Stimulated activated CD8-positive, alpha-beta memory T cell treated with anti-CD3 and anti-CD28 coated beads, Interleukin-15, amount 100 ng/mL, for 4 hours (primary cell): ENCODE measurements at regions not wholly inside any gene's neighbourhood (a gene's known extent, or its start where the extent isn't known, plus 50 kb on each side); places are given as distances from the start of the nearest gene placed in this dataset.

Experiments used
- DNase-seq, 2 donors: peaks; one replicate each; pipeline ENCODE4 v3.0.0-alpha.2; 2020; ENCODE audit warnings: low read depth in 2 of 2

GRCh38 chr6:139648430-139649000, 274.1 kb upstream of the CITED2 start:
- DNase-seq: no peak

DNA sequence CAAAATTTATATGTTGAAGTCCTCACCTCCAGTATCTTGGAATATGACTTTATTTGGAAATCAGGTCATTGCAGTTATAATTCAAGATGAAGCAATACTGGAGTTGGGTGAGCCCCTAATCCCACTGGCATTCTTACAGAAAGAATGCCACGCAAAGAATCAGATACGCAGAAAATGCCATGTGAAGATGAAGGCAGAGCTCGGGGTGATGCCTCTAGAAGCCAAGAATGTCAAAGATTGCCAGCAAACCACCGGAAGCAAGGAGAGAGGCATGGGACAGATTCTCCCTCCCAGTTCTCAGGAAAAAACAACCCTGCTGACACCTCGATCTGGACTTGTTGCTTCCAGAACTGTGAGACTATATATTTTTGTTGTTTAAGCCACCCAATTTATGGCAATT, 273.4 kb upstream of the CITED2 start:
- no peak for DNase-seq

DNA sequence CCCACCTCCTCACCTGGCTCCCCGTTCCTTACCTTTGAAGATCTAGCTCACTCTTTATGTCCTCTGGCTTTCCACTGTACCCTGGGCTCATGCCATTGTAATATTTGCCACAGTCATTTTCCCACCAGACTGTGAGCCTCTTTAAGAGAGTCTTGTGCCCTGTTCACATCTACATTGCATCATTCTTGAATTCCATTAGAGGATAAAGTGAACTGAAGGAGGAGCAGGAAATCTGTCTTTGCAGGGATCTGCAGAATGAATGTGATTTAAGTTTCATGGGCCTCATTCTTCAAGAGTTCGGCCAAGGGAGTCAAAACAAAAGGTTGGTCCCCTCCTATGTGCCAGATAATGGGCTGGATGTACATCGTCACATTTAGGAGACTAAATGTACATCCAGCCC, 272.6 kb upstream of the CITED2 start:
- DNase-seq: no peak

DNA sequence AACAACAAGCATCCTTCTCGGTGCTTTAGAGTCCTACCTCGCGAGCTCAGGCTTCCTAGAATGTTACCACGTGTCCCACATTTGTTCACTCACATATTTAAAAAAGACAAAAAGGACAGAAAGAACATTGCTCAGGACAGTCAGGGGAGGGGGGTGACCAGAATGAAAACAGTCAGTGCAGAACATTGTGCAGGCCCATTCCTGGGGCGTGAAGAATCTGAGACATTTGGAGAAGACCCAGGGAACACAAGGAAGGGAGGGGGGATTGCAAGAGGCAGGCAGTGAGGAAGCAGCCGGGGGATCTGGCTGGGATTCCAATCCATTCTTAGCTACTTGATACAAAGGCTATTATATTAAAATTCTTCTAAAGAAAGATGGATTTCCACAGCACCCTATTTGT, 270.4 kb upstream of the CITED2 start:
- DNase-seq: no peak

DNA sequence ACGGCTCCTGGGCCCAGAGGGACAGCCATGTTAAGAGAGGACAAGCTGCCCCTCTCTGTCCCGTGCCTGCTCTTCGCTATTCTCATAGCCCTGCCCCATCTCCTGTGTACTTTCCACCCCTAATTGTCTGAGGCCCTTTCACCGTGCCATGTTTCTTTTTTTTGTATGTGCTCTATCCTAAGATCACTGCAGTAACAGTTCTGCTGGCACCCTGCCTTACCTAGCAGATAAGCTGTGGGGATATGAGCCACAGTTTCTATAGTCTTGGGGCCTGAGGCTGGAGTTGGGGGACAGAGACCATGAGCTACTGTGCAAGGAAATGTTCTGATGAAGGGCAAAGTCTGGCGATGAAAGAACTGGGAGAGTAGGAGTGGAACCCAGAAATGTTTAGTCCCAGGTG, 269.5 kb upstream of the CITED2 start:
- no peak for DNase-seq

DNA sequence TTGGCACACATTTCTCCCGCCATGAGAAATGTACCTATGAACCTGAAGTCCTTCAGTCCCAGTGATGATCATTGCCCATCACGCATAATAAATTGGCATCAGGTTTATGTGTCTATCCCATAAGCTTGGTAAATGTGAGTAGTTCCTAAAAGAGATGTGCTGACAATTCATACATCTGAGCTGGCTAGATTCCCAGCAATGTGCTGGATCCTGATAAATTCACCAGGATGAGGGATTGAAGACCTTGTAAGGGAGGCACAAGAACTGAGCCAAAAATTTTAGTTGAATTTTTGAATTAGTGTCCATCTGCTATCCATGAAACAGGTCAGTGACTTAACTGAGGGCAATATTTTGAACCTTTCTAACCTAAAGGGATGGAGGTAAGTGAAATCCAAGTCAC, 267.9 kb upstream of the CITED2 start:
- no peak for DNase-seq

GRCh38 chr6:139641376-139641775, 266.9 kb upstream of the CITED2 start:
- DNase-seq: no peak

GRCh38 chr6:139640921-139641320, 266.5 kb upstream of the CITED2 start:
- DNase-seq: no peak

DNA sequence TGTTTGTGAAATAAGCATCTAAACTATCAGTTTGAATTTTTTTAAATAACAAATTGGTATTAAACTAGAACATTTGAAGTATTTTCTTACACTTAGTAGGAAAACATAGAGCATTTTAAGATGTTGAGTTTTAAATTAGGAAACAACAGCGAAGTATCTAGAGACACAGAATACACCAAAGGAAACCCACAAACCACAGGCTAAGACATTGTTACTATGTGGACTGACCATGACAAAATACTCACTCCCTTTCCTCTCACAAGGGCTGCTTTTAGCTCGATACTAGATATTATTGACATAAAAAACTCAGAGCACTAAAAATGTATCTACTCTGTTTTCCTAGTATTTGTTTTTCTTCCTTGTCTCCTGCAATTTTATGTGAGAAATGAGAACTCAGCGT, 266.0 kb upstream of the CITED2 start:
- DNase-seq: no peak

GRCh38 chr6:139639507-139639906, 265.1 kb upstream of the CITED2 start:
- DNase-seq: no peak

DNA sequence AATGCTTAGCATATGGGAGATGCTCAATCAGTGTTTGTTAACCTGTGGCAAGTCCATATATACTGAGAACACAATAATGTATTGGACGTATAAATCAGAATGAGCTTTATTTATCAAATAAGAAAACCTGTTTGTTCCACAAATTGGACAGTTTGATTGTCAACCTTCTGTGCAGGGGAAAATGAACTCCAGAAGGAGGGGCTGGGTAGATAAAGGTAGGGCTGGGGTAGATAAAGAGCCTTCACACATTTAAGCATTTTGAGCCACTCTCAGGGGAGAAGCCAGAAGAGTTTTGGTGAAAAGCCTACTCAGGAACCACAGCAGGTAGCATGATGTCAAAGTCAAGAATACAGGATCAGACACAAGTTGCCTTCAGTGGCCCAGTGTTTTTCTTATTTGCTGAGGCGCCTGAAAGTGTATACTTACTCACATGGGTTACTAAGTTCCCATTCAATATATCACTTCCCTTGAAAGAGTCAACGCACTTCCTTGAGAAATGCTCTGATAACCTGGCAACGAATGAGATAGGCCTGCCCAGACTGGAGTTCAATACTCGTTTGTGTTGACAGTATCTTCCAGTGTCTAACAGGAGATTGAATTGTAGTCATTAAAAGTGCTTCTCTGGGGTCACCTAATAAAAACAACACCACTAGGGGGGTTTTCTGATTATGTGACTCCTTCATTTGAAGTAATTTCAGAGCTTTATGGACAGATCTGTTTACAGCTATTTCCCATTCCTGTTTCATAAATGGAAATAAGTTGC, 263.9 kb upstream of the CITED2 start:
- DNase-seq: no peak

GRCh38 chr6:139637766-139638165, 263.3 kb upstream of the CITED2 start:
- DNase-seq: no peak

- DNase-seq: no peak
Observed at GRCh38 chr6:139636391-139636790, 261.9 kb upstream of the CITED2 start.

GRCh38 chr6:139635401-139636130, 261.1 kb upstream of the CITED2 start:
- no peak for DNase-seq

GRCh38 chr6:139632840-139633239, 258.4 kb upstream of the CITED2 start:
- DNase-seq: no peak

DNA sequence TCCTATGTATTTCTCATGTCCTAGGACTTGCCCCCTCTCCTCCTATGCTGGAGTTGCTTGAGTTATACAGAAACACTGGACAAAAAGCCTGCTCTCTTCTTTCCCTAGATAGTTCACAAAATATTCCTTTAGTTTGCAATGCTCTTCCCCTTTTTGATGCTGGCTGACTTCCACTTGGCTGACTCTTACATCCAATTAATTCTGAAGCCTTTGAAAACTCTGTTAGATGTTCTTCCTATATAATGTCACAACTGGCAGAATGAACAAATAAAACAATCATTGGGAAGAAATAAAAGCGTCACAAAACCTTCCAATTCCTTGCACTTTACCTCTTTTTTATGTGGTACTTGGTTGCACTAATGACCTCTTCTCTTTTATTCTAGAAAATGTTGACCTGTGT, 253.8 kb upstream of the CITED2 start:
- no peak for DNase-seq

DNA sequence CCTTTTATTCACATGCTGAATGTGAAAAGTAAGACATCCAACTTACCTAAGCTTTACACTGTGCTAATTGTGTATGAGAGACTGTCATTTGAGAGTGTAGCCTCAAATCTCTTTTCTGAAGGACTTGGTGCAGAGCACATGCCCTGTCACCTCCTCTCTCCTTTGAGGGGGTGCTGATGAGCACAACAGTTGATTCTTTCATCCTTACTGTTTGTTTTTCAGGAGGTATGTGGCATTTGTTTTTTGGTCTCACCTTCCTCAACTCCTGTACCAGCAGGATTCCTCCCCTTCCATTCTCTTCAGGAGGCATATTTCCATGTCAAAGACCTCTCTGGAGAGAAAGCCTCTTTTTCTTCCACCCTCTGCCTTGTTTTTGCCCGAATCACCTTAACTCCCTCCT, 252.6 kb upstream of the CITED2 start:
- DNase-seq: no peak

- no peak for DNase-seq
Observed at GRCh38 chr6:139625998-139626975, 251.8 kb upstream of the CITED2 start.

DNA sequence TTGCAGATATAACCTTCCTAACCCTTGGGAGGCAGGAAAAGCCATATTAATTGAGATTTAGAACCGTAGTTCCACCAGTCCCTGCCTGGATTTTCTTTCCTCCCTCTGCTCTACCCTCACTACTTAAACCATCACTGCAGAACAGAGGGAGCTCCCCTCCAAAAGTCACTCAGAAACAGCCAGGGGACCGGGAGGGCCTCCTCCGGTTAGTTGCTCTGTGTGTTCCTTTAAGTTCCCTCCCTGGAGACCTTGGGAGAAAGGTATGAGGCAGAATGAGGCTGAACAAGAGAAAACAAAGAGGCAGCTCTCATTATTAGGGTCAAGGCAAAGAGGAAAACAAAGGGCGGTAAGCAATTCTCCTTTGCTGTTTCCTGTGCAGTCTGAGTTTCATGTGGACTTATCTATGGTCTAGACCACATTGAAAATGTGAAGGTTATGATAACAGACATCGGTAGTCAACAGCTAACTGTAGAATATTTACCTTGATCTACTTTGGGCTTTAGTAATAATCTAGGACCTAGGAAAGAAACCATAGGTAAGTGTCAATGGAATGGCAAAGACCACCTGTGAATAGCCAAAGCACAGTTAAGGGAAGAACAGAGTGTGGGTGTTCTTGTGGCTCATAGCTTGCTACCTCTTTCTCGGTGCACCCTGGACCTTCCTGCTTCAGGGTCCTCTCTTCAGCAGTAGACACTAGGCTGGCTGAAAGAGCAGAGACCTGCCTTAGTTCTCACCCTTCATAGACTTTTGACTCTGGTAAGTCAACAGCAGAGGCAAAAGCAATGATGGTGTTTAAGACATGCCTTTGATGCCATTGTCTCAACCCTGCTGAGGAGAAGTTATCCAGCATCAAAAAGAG, 250.9 kb upstream of the CITED2 start:
- DNase-seq: no peak

- DNase-seq: no peak
Observed at GRCh38 chr6:139623372-139623771, 248.9 kb upstream of the CITED2 start.

DNA sequence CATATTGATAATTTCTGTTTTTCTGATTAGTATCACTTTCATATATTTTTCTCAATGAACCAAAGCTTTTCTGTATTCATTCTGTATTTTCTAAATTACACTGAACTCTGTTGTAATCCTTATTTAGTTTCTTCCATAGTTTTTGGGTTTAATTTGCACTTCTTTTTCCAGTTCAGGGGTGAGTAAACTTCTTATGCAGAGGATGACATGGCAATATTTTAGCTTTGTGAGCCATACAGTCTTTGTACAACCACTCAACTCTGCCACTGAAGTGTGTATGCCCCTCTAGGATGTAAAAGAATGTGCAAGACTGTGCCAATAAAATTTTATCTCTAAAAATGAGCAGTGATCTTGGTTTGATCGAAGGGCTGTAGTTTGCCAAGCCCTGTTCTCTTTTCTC, 239.0 kb upstream of the CITED2 start:
- no peak for DNase-seq
